Body of pancreas (tissue), 4 donors: ENCODE measurements at regions not wholly inside any gene's neighbourhood (a gene's known extent, or its start where the extent isn't known, plus 50 kb on each side); places are given as distances from the start of the nearest gene placed in this dataset.

ENCODE experiments used
- ATAC-seq: fragments of 150-250 bp; one replicate; pipeline ENCODE4 v1.9.1; 2016
- DNase-seq, 4 donors: peaks; one replicate each; pipeline ENCODE4 v3.0.0-alpha.2; 2019
- H3K27ac ChIP-seq, 4 donors: fragments of 200-600 bp; sonication (generic); 1 replicate in 3 of 4; 2 replicates in 1 of 4; pipeline versions ENCODE4 v1.5.1 to v1.6.1; 2016 to 2019; ENCODE audit warnings: mild to moderate bottlenecking in 1 of 4, mixed read lengths in 1 of 4, moderate library complexity in 1 of 4
- H3K27me3 ChIP-seq, 2 donors: fragments of 200-600 bp; sonication (generic); one replicate each; pipeline ENCODE4 v1.6.0; 2016; ENCODE audit warnings: mild to moderate bottlenecking in 1 of 2
- H3K36me3 ChIP-seq, 2 donors: fragments of 200-600 bp; sonication (generic); replicated peaks in 1 of 2; 2 replicates each; pipeline ENCODE4 v1.5.1; 2016; ENCODE audit warnings: low read depth in 2 of 2; ENCODE audit not compliant: insufficient read depth in 1 of 2
- H3K4me1 ChIP-seq: fragments of 200-600 bp; sonication (generic); one replicate; pipeline ENCODE4 v1.6.0; 2016
- H3K4me3 ChIP-seq, 2 donors: fragments of 200-600 bp; sonication (generic); 1 replicate in 1 of 2; 2 replicates in 1 of 2; pipeline ENCODE4 v1.5.1; 2016 to 2019
- H3K9me3 ChIP-seq, 3 donors: fragments of 200-600 bp; sonication (generic); 1 replicate in 2 of 3; 2 replicates in 1 of 3; pipeline ENCODE4 v1.5.1; 2016
- POLR2A ChIP-seq, 3 donors: fragments of 450-650 bp; IDR thresholded peaks; one replicate each; pipeline ENCODE4 v1.6.1; 2016; ENCODE audit warnings: antibody characterized with exemption in 3 of 3, mild to moderate bottlenecking in 2 of 3
- WGBS, 2 donors: methylation state at CpG; one replicate each; pipeline ENCODE4 v1.1.5; 2017; 5-methylcytosine and 5-hydroxymethylcytosine counted together
- intact Hi-C: fragments of 100-400 bp; cut with DNase I; formaldehyde crosslinking; loops from one replicate; pipeline ENCODE4 v1.15.1; 2023
- TF ChIP-seq, protein P1 (sequence below), 7 experiments: fragments of 450-650 bp in 4 of 7; fragments of 200-600 bp in 3 of 7; sonication (generic) in 3 of 7; IDR thresholded peaks; one replicate each; pipeline ENCODE4 v1.5.1; 2016 to 2019; ENCODE audit warnings: antibody characterized with exemption in 7 of 7

GRCh38 chr6:149260214-149260874 lies 57.2 kb upstream of the TAB2 start:
- H3K4me1 ChIP-seq = no peaks in the 10 kb centered on the region
- 90 to 91% methylated on average over 20 of the region's 20 CpGs for WGBS, 2 donors
- intact Hi-C loops = no loop called here
- H3K4me3 ChIP-seq = no peak overlapping the region
- no peak overlapping the region for H3K27ac ChIP-seq
- no peaks in the 10 kb centered on the region for H3K36me3 ChIP-seq
- TF ChIP-seq, protein P1, sequence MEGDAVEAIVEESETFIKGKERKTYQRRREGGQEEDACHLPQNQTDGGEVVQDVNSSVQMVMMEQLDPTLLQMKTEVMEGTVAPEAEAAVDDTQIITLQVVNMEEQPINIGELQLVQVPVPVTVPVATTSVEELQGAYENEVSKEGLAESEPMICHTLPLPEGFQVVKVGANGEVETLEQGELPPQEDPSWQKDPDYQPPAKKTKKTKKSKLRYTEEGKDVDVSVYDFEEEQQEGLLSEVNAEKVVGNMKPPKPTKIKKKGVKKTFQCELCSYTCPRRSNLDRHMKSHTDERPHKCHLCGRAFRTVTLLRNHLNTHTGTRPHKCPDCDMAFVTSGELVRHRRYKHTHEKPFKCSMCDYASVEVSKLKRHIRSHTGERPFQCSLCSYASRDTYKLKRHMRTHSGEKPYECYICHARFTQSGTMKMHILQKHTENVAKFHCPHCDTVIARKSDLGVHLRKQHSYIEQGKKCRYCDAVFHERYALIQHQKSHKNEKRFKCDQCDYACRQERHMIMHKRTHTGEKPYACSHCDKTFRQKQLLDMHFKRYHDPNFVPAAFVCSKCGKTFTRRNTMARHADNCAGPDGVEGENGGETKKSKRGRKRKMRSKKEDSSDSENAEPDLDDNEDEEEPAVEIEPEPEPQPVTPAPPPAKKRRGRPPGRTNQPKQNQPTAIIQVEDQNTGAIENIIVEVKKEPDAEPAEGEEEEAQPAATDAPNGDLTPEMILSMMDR (IDR thresholded peaks at IDR 0.05) = no peak
- TF ChIP-seq POLR2A (IDR thresholded peaks at IDR 0.05) = no peak
- DNase-seq (no peak), ATAC-seq (no peak)
- H3K27me3 ChIP-seq = no peaks in the 10 kb centered on the region
- no peaks in the 10 kb centered on the region for H3K9me3 ChIP-seq

DNA sequence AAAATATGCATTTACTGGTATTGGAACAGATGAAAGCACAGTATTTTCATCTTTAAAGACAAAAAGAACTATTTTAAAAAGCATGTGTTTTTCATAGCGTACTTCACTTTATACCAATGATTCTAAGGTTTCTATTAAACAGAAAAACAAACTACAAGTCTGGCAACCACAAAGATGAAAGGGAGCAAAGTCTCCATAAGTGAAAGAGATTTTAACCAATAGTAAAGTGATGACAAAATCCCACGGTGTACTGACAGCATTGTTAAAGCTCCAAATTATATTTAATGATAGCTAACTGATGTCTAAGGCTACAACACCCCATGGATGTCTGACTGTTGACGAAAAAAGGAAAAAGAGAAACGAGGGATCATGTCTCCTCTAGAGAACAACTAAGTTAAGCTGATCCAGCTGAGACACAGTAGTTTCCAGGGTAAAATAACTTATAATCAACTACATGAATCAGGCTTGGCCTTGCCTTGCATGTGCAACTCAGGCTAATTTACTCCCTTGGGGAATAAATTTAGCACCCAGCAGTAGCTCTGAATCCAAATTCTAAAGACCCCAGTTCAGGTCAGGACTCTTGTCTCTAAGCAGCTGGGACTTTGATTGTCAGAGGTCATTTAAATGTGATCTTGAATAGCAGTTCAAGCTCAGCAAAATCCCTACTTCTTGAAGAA lies 56.0 kb upstream of the TAB2 start:
- DNase-seq (no peak), ATAC-seq (no peak)
- 75 to 76% methylated on average over 4 of the region's 4 CpGs for WGBS, 2 donors
- Histone ChIP-seq H3K27me3 (no peaks in the 10 kb centered on the region), H3K27ac (no peak overlapping the region), H3K4me3 (no peak overlapping the region), H3K36me3 (no peaks in the 10 kb centered on the region), H3K4me1 (no peaks in the 10 kb centered on the region), H3K9me3 (no peaks in the 10 kb centered on the region)
- TF ChIP-seq POLR2A (IDR thresholded peaks at IDR 0.05) = no peak
- TF ChIP-seq, protein P1 (IDR thresholded peaks at IDR 0.05) = no peak
- intact Hi-C loops = no loop called here

- H3K4me3 ChIP-seq = no peak overlapping the region
- TF ChIP-seq, protein P1 (IDR thresholded peaks at IDR 0.05) = no peak
- TF ChIP-seq POLR2A (IDR thresholded peaks at IDR 0.05) = no peak
- no peak overlapping the region for H3K27ac ChIP-seq
- H3K36me3 ChIP-seq = no peaks in the 10 kb centered on the region
- intact Hi-C loops = no loop called here
- no peaks in the 10 kb centered on the region for H3K9me3 ChIP-seq
- WGBS, 2 donors = 92 to 93% methylated on average over 2 of the region's 2 CpGs
- no peaks in the 10 kb centered on the region for H3K4me1 ChIP-seq
- ATAC-seq (no peak), DNase-seq (no peak)
- H3K27me3 ChIP-seq = no peaks in the 10 kb centered on the region
Observed at GRCh38 chr6:149263321-149263720, 54.2 kb upstream of the TAB2 start.

GRCh38 chr6:149264629-149265028 lies 52.9 kb upstream of the TAB2 start:
- H3K36me3 ChIP-seq = no peaks in the 10 kb centered on the region
- DNase-seq (no peak), ATAC-seq (no peak)
- H3K4me3 ChIP-seq = no peak overlapping the region
- intact Hi-C loops = no loop called here
- H3K27ac ChIP-seq = no peak overlapping the region
- no peaks in the 10 kb centered on the region for H3K9me3 ChIP-seq
- H3K4me1 ChIP-seq = no peaks in the 10 kb centered on the region
- TF ChIP-seq POLR2A (IDR thresholded peaks at IDR 0.05) = no peak
- TF ChIP-seq, protein P1 (IDR thresholded peaks at IDR 0.05) = no peak
- 52 to 73% methylated on average over 5 of the region's 5 CpGs for WGBS, 2 donors
- H3K27me3 ChIP-seq = no peaks in the 10 kb centered on the region

DNA sequence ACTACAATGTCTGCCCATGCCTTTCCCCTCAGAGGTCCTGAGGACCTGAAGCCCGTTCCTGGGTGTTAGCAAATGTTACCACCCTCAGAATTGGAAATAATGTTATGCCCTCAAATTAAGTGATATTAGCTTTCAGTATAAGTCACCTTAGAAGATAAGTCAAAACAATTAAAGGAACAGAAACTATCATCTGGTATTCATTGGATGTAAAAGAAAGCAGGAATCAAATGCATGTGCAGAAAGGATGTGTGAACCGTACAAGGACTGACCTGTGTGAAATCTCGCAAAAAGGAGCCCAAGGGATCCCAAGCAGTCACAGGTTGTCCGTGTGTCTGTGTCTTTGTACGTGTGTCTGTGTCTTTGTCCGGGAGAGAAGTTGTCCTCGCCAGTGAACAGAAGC lies 51.6 kb upstream of the TAB2 start:
- DNase-seq (no peak), ATAC-seq (no peak)
- Histone ChIP-seq H3K27ac (no peak overlapping the region), H3K9me3 (no peaks in the 10 kb centered on the region), H3K36me3 (no peaks in the 10 kb centered on the region), H3K27me3 (no peaks in the 10 kb centered on the region), H3K4me3 (no peak overlapping the region), H3K4me1 (no peaks in the 10 kb centered on the region)
- WGBS, 2 donors = 69 to 83% methylated on average over 7 of the region's 7 CpGs
- TF ChIP-seq POLR2A (IDR thresholded peaks at IDR 0.05) = no peak
- TF ChIP-seq, protein P1 (IDR thresholded peaks at IDR 0.05) = no peak
- intact Hi-C loops = no loop called here
